ENCODE measurements at regions not wholly inside any gene's neighbourhood (a gene's known extent, or its start where the extent isn't known, plus 50 kb on each side); places are given as distances from the start of the nearest gene placed in this dataset.

DNA sequence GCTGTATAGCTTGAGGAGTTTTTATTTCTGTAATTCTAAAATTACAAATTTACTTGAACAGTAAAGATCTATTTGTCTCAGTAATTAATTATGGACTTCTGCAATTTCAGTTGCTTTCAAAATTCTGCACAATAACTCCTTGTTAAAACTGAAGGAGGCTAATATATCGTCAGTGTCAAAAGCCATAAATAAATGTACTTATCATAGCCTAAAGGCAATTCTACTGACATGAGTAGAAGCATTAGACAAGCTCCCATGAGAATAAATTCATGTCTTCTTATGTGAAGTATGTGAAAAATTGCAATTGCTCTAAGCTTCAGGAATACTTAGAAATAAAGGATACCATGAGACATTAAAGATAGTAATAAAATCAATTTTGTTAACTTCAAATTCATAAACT, 381.2 kb upstream of the PCDH10 start:
- FAIRE-seq, result no peak
- BruUV-seq (replicated peaks), result no TSS peak
- CTCF ChIA-PET (ENCODE audit: low intra/inter-chr PET ratio, low total read pairs), result no interaction called here
- TF ChIP-seq NFIB (CRISPR knock-in tag; IDR thresholded peaks at IDR 0.05; ENCODE audit: borderline replicate concordance) (no peak), TCF7L2 (IDR thresholded peaks at IDR 0.05; ENCODE audit: low read depth, low read length) (no peak), STAT5B (CRISPR knock-in tag; IDR thresholded peaks at IDR 0.05) (no peak), ZNF678 (CRISPR knock-in tag; IDR thresholded peaks at IDR 0.05) (no peak), ATF1 (CRISPR knock-in tag; IDR thresholded peaks at IDR 0.05) (no peak), ZNF160 (CRISPR knock-in tag; IDR thresholded peaks at IDR 0.05) (no peak), MED13 (CRISPR knock-in tag; IDR thresholded peaks at IDR 0.05) (no peak), U2AF1 (optimal IDR thresholded peaks at IDR 0.05; ENCODE audit: low read depth, low read length) (no peak), CEBPB (IDR thresholded peaks at IDR 0.05; ENCODE audit: borderline replicate concordance, low read depth, low read length) (no peak), ZNF510 (CRISPR knock-in tag; IDR thresholded peaks at IDR 0.05; ENCODE audit: low read depth) (no peak), ZNF33A (CRISPR knock-in tag; IDR thresholded peaks at IDR 0.05; ENCODE audit: borderline replicate concordance) (no peak)
- TF ChIP-seq, protein P1, sequence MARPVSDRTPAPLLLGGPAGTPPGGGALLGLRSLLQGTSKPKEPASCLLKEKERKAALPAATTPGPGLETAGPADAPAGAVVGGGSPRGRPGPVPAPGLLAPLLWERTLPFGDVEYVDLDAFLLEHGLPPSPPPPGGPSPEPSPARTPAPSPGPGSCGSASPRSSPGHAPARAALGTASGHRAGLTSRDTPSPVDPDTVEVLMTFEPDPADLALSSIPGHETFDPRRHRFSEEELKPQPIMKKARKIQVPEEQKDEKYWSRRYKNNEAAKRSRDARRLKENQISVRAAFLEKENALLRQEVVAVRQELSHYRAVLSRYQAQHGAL (CRISPR knock-in tag; IDR thresholded peaks at IDR 0.05; ENCODE audit: not compliant biosample characterization), result no peak
- TF ChIP-seq, protein P2, sequence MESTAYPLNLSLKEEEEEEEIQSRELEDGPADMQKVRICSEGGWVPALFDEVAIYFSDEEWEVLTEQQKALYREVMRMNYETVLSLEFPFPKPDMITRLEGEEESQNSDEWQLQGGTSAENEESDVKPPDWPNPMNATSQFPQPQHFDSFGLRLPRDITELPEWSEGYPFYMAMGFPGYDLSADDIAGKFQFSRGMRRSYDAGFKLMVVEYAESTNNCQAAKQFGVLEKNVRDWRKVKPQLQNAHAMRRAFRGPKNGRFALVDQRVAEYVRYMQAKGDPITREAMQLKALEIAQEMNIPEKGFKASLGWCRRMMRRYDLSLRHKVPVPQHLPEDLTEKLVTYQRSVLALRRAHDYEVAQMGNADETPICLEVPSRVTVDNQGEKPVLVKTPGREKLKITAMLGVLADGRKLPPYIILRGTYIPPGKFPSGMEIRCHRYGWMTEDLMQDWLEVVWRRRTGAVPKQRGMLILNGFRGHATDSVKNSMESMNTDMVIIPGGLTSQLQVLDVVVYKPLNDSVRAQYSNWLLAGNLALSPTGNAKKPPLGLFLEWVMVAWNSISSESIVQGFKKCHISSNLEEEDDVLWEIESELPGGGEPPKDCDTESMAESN (CRISPR knock-in tag; conservative IDR thresholded peaks at IDR 0.05), result no peak
- TF ChIP-seq, protein P3, sequence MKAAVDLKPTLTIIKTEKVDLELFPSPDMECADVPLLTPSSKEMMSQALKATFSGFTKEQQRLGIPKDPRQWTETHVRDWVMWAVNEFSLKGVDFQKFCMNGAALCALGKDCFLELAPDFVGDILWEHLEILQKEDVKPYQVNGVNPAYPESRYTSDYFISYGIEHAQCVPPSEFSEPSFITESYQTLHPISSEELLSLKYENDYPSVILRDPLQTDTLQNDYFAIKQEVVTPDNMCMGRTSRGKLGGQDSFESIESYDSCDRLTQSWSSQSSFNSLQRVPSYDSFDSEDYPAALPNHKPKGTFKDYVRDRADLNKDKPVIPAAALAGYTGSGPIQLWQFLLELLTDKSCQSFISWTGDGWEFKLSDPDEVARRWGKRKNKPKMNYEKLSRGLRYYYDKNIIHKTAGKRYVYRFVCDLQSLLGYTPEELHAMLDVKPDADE (CRISPR knock-in tag; IDR thresholded peaks at IDR 0.05), result no peak
- TF ChIP-seq, protein P4, sequence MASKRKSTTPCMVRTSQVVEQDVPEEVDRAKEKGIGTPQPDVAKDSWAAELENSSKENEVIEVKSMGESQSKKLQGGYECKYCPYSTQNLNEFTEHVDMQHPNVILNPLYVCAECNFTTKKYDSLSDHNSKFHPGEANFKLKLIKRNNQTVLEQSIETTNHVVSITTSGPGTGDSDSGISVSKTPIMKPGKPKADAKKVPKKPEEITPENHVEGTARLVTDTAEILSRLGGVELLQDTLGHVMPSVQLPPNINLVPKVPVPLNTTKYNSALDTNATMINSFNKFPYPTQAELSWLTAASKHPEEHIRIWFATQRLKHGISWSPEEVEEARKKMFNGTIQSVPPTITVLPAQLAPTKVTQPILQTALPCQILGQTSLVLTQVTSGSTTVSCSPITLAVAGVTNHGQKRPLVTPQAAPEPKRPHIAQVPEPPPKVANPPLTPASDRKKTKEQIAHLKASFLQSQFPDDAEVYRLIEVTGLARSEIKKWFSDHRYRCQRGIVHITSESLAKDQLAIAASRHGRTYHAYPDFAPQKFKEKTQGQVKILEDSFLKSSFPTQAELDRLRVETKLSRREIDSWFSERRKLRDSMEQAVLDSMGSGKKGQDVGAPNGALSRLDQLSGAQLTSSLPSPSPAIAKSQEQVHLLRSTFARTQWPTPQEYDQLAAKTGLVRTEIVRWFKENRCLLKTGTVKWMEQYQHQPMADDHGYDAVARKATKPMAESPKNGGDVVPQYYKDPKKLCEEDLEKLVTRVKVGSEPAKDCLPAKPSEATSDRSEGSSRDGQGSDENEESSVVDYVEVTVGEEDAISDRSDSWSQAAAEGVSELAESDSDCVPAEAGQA (IDR thresholded peaks at IDR 0.05; ENCODE audit: low read depth), result no peak
- TF ChIP-seq, protein P4 (CRISPR knock-in tag; IDR thresholded peaks at IDR 0.05; ENCODE audit: borderline replicate concordance), result no peak
- TF ChIP-seq, protein P5, sequence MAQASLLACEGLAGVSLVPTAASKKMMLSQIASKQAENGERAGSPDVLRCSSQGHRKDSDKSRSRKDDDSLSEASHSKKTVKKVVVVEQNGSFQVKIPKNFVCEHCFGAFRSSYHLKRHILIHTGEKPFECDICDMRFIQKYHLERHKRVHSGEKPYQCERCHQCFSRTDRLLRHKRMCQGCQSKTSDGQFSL (CRISPR knock-in tag; IDR thresholded peaks at IDR 0.05), result no peak

More for the DNA sequence above, 381.2 kb upstream of the PCDH10 start:
- H3K27me3 ChIP-seq (ENCODE audit: control insufficient read depth in 1 of 2, insufficient read depth in 2 of 2, low read length in 2 of 2), result no peaks in the 10 kb centered on the region
- 6% methylated on average over 1 of the region's 1 CpG for WGBS (ENCODE audit: low lambda C conversion rate)
- POLR2A ChIA-PET, result no interaction called here
- no peak overlapping the region for H3K4me2 ChIP-seq (ENCODE audit: low read depth, low read length)
- intact Hi-C loops (cut with micrococcal nuclease; ENCODE audit: unreplicated experiment) (no loop called here), in situ Hi-C loops (cut with HindIII; ENCODE audit: extremely low pct_ligation_motif_present, low pct_unique_long_range_greater_than_20kb) (no loop called here)
- no peak for ATAC-seq
- no peaks in the 10 kb centered on the region for H3K4me1 ChIP-seq (ENCODE audit: insufficient read depth, low read length)
- no peaks in the 10 kb centered on the region for H3K36me3 ChIP-seq (replicated peaks in 1 of 2; ENCODE audit: control insufficient read depth in 1 of 2, insufficient read depth in 2 of 2, low read length in 2 of 2)
- no peak for DNase-seq (ENCODE audit: low spot score)
- H2AFZ ChIP-seq (ENCODE audit: low read length), result no peak overlapping the region
- H3K4me3 ChIP-seq (replicated peaks in 1 of 3; ENCODE audit: insufficient read depth in 1 of 3, low read depth in 2 of 3, low read length in 3 of 3), result no peak overlapping the region
- no peaks in the 10 kb centered on the region for H4K20me1 ChIP-seq (ENCODE audit: insufficient read depth, low read length)
- no peak overlapping the region for H3K9ac ChIP-seq (ENCODE audit: insufficient read depth, low read depth, low read length)
- H3K9me3 ChIP-seq (ENCODE audit: low read length), result no peaks in the 10 kb centered on the region
- no peaks in the 10 kb centered on the region for H3K79me2 ChIP-seq (ENCODE audit: insufficient read depth, low read length)
- H3K27ac ChIP-seq (ENCODE audit: extremely low read length, insufficient read depth, low read length), result no peak overlapping the region

Data from HepG2 (cell line).